Astrocyte (in vitro differentiated cells and primary cell): ENCODE measurements at regions not wholly inside any gene's neighbourhood (a gene's known extent, or its start where the extent isn't known, plus 50 kb on each side); places are given as distances from the start of the nearest gene placed in this dataset.

Experiments used
- DNase-seq: peaks from one replicate; pipeline ENCODE4 v3.0.0-alpha.2; 2010; ENCODE audit warnings: low read depth
- FAIRE-seq: peaks from 2 replicates; lab custom pipeline; 2011; peaks lifted over from hg19 to GRCh38; lab: Jason Lieb, UNC
- H2AFZ ChIP-seq: 2 replicates; pipeline ENCODE4 v1.6.0; 2012; ENCODE audit warnings: low read depth, low read length, inconsistent platforms
- H3K27ac ChIP-seq: 2 replicates; pipeline ENCODE4 v1.5.1; 2011; ENCODE audit warnings: low read depth, low read length, inconsistent platforms
- H3K27me3 ChIP-seq: 2 replicates; pipeline ENCODE4 v1.6.0; 2011; ENCODE audit warnings: low read length, inconsistent platforms; ENCODE audit not compliant: insufficient read depth
- H3K36me3 ChIP-seq: 2 replicates; pipeline ENCODE4 v1.5.1; 2011; ENCODE audit warnings: low read length, inconsistent platforms; ENCODE audit not compliant: insufficient read depth
- H3K4me1 ChIP-seq: 2 replicates; pipeline ENCODE4 v1.5.1; 2011; ENCODE audit warnings: low read length, inconsistent platforms; ENCODE audit not compliant: insufficient read depth
- H3K4me2 ChIP-seq: 2 replicates; pipeline ENCODE4 v1.6.0; 2012; ENCODE audit warnings: low read length, inconsistent platforms
- H3K4me3 ChIP-seq: 2 replicates; pipeline ENCODE4 v1.5.1; 2011; ENCODE audit warnings: low read depth, mild to moderate bottlenecking, low read length, inconsistent platforms; ENCODE audit not compliant: insufficient read depth
- H3K79me2 ChIP-seq: 2 replicates; pipeline ENCODE4 v1.6.0; 2012; ENCODE audit warnings: mild to moderate bottlenecking, low read length, inconsistent platforms; ENCODE audit not compliant: insufficient read depth
- H3K9ac ChIP-seq: 2 replicates; pipeline ENCODE4 v1.6.0; 2012; ENCODE audit warnings: mild to moderate bottlenecking, low read length, inconsistent platforms
- H3K9me3 ChIP-seq: 2 replicates; pipeline ENCODE4 v1.5.1; 2012; ENCODE audit warnings: low read depth, mild to moderate bottlenecking, low read length, inconsistent platforms; ENCODE audit not compliant: insufficient read depth
- H4K20me1 ChIP-seq: 2 replicates; pipeline ENCODE4 v1.6.0; 2012; ENCODE audit warnings: low read length, inconsistent platforms; ENCODE audit not compliant: insufficient read depth
- H3K27ac Mint-ChIP-seq: one replicate; pipeline ENCODE4 v1.8.0; 2021; ENCODE audit warnings: mild to moderate bottlenecking, mixed read lengths; ENCODE audit not compliant: unreplicated experiment
- H3K27me3 Mint-ChIP-seq: one replicate; pipeline ENCODE4 v1.8.0; 2021; ENCODE audit warnings: low read depth, mixed read lengths; ENCODE audit not compliant: unreplicated experiment
- H3K36me3 Mint-ChIP-seq: one replicate; pipeline ENCODE4 v1.8.0; 2021; ENCODE audit warnings: low read depth, mixed read lengths; ENCODE audit not compliant: unreplicated experiment
- H3K4me1 Mint-ChIP-seq: one replicate; pipeline ENCODE4 v1.8.0; 2021; ENCODE audit warnings: low read depth, mixed read lengths; ENCODE audit not compliant: unreplicated experiment
- H3K4me3 Mint-ChIP-seq: one replicate; pipeline ENCODE4 v1.8.0; 2021; ENCODE audit warnings: mild to moderate bottlenecking, moderate library complexity, mixed read lengths; ENCODE audit not compliant: unreplicated experiment
- H3K9me3 Mint-ChIP-seq: one replicate; pipeline ENCODE4 v1.8.0; 2021; ENCODE audit warnings: mild to moderate bottlenecking, mixed read lengths; ENCODE audit not compliant: unreplicated experiment
- CTCF ChIP-seq: IDR thresholded peaks from 2 replicates; pipeline ENCODE4 v1.5.1; 2011; ENCODE audit warnings: low read depth, mild to moderate bottlenecking, inconsistent platforms, low read length, moderate library complexity; ENCODE audit not compliant: insufficient read depth
- EZH2 ChIP-seq: IDR thresholded peaks from 2 replicates; pipeline ENCODE4 v1.6.1; 2012; ENCODE audit warnings: mild to moderate bottlenecking, low read length, inconsistent platforms; ENCODE audit not compliant: insufficient read depth

- Mint-ChIP-seq H3K9me3 (no peaks in the 10 kb centered on the region), H3K4me1 (no peaks in the 10 kb centered on the region), H3K36me3 (no peaks in the 10 kb centered on the region), H3K4me3 (no peak overlapping the region), H3K27me3 (peaks cover 6% of the 10 kb centered on the region), H3K27ac (no peak overlapping the region)
- Histone ChIP-seq H3K9me3 (no peaks in the 10 kb centered on the region), H2AFZ (no peak overlapping the region), H3K79me2 (no peaks in the 10 kb centered on the region), H3K36me3 (no peaks in the 10 kb centered on the region), H3K4me1 (no peaks in the 10 kb centered on the region), H4K20me1 (no peaks in the 10 kb centered on the region), H3K27me3 (no peaks in the 10 kb centered on the region), H3K4me3 (no peak overlapping the region), H3K9ac (no peak overlapping the region), H3K4me2 (no peak overlapping the region), H3K27ac (no peak overlapping the region)
- FAIRE-seq (no peak), DNase-seq (no peak)
- TF ChIP-seq CTCF, result no peak
Measured at GRCh38 chr16:6252541-6252940, 1080.1 kb upstream of the RBFOX1 start.

GRCh38 chr16:6250511-6250910 lies 1082.1 kb upstream of the RBFOX1 start:
- H3K79me2 ChIP-seq, result no peaks in the 10 kb centered on the region
- no peak overlapping the region for H3K27ac ChIP-seq
- no peak for FAIRE-seq
- H2AFZ ChIP-seq, result no peak overlapping the region
- no peaks in the 10 kb centered on the region for H3K4me1 ChIP-seq
- Mint-ChIP-seq H3K27ac (no peak overlapping the region), H3K4me3 (no peak overlapping the region), H3K36me3 (no peaks in the 10 kb centered on the region), H3K4me1 (no peaks in the 10 kb centered on the region), H3K9me3 (no peaks in the 10 kb centered on the region), H3K27me3 (peaks cover 6% of the 10 kb centered on the region)
- no peak overlapping the region for H3K4me3 ChIP-seq
- no peaks in the 10 kb centered on the region for H3K36me3 ChIP-seq
- no peak for DNase-seq
- H3K9me3 ChIP-seq, result no peaks in the 10 kb centered on the region
- H3K4me2 ChIP-seq, result no peak overlapping the region
- no peaks in the 10 kb centered on the region for H3K27me3 ChIP-seq
- H4K20me1 ChIP-seq, result no peaks in the 10 kb centered on the region
- no peak overlapping the region for H3K9ac ChIP-seq
- TF ChIP-seq EZH2 (no peak), CTCF (no peak)

- H3K27me3 ChIP-seq, result no peaks in the 10 kb centered on the region
- no peak overlapping the region for H2AFZ ChIP-seq
- no peaks in the 10 kb centered on the region for H4K20me1 ChIP-seq
- H3K4me2 ChIP-seq, result no peak overlapping the region
- no peaks in the 10 kb centered on the region for H3K9me3 ChIP-seq
- no peaks in the 10 kb centered on the region for H3K79me2 ChIP-seq
- H3K9me3 Mint-ChIP-seq, result no peaks in the 10 kb centered on the region
- peaks cover 6% of the 10 kb centered on the region for H3K27me3 Mint-ChIP-seq
- TF ChIP-seq CTCF (no peak), EZH2 (no peak)
- H3K36me3 Mint-ChIP-seq, result no peaks in the 10 kb centered on the region
- no peaks in the 10 kb centered on the region for H3K4me1 Mint-ChIP-seq
- H3K27ac Mint-ChIP-seq, result no peak overlapping the region
- H3K27ac ChIP-seq, result no peak overlapping the region
- H3K36me3 ChIP-seq, result no peaks in the 10 kb centered on the region
- no peak overlapping the region for H3K4me3 Mint-ChIP-seq
- H3K4me1 ChIP-seq, result no peaks in the 10 kb centered on the region
- H3K4me3 ChIP-seq, result no peak overlapping the region
- no peak overlapping the region for H3K9ac ChIP-seq
- DNase-seq (no peak), FAIRE-seq (no peak)
Measured at GRCh38 chr16:6249863-6250262, 1082.8 kb upstream of the RBFOX1 start.
